Tibial nerve (tissue), 4 donors: ENCODE measurements at regions not wholly inside any gene's neighbourhood (a gene's known extent, or its start where the extent isn't known, plus 50 kb on each side); places are given as distances from the start of the nearest gene placed in this dataset.

Experiments
- EP300 ChIP-seq, 2 donors: sonication (generic); formaldehyde crosslinking; IDR thresholded peaks; one replicate each; pipeline ENCODE4 v1.6.1; 2017; ENCODE audit warnings: antibody characterized with exemption in 2 of 2, mild to moderate bottlenecking in 1 of 2
- POLR2A ChIP-seq, 2 donors: fragments of 450-650 bp; IDR thresholded peaks; one replicate each; pipeline ENCODE4 v1.6.1; 2017; ENCODE audit warnings: antibody characterized with exemption in 2 of 2, mild to moderate bottlenecking in 2 of 2, moderate library complexity in 2 of 2
- TF ChIP-seq, protein P1 (sequence below), 5 experiments: fragments of 200-600 bp in 3 of 5; fragments of 450-650 bp in 2 of 5; sonication (generic) in 3 of 5; IDR thresholded peaks; one replicate each; pipeline ENCODE4 v1.5.1; 2016 to 2019; ENCODE audit warnings: antibody characterized with exemption in 5 of 5, mild to moderate bottlenecking in 3 of 5, moderate library complexity in 2 of 5

DNA sequence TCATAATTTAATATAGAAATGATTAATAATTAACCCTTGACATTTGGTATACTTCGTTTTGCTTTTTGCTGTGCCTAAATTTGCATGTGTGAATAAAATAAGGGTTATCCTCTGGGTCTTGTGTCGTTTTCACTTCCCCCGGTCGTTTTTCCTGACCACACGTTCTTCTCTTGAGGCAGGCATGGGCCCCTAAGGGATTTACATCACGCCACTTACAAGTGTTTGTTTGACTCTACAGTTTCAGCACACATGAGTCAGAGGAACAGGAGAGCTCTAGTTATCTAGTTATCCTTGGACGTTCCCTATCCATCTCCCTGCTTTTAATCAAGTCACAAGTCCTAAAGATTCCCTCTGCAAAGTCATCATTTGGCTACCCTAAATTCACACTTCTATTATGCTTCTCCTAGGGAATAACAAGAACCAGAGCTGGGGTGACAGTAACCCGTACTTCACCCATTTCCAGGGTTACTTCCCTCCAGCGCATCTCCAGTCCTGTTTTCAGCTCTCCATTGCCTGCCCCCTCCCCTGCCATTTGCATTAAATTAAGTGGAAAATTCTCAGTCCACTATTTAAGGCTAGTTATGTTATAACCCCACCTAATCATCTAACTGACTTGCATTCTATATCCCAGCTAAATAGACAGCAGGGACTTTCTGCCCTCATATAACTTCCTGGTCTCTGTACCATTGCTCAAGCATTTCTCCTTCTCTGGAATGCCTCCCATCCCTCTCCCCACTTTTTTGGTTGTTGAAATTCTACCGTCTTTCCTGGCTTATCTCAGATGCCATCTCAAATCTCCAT is 206.9 kb downstream of the PTEN start:
- TF ChIP-seq, protein P1, sequence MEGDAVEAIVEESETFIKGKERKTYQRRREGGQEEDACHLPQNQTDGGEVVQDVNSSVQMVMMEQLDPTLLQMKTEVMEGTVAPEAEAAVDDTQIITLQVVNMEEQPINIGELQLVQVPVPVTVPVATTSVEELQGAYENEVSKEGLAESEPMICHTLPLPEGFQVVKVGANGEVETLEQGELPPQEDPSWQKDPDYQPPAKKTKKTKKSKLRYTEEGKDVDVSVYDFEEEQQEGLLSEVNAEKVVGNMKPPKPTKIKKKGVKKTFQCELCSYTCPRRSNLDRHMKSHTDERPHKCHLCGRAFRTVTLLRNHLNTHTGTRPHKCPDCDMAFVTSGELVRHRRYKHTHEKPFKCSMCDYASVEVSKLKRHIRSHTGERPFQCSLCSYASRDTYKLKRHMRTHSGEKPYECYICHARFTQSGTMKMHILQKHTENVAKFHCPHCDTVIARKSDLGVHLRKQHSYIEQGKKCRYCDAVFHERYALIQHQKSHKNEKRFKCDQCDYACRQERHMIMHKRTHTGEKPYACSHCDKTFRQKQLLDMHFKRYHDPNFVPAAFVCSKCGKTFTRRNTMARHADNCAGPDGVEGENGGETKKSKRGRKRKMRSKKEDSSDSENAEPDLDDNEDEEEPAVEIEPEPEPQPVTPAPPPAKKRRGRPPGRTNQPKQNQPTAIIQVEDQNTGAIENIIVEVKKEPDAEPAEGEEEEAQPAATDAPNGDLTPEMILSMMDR (IDR thresholded peaks at IDR 0.05): no peak
- TF ChIP-seq POLR2A (IDR thresholded peaks at IDR 0.05) (no peak), EP300 (IDR thresholded peaks at IDR 0.05) (no peak)
